HEK293 (cell line): ENCODE measurements at regions not wholly inside any gene's neighbourhood (a gene's known extent, or its start where the extent isn't known, plus 50 kb on each side); places are given as distances from the start of the nearest gene placed in this dataset.

Experiments used
- CTCF ChIA-PET: fragments of 350-600 bp; formaldehyde crosslinking; extraction: SDS; loops from one replicate; lab custom pipeline; 2021; ENCODE audit warnings: antibody characterized with exemption; lab: Yijun Ruan, JAX
- POLR2A ChIA-PET: fragments of 300-600 bp; formaldehyde crosslinking; extraction: SDS; loops from one replicate; lab custom pipeline; 2020; ENCODE audit warnings: antibody characterized with exemption, inconsistent platforms; lab: Yijun Ruan, JAX
- H3K27ac ChIP-seq: fragments of 200-500 bp; sonication (Bioruptor generic); 2 replicates; pipeline ENCODE4 v1.5.1; 2014; ENCODE audit warnings: low read depth, low read length, control low read depth, inconsistent platforms; ENCODE audit errors: extremely low read depth
- H3K36me3 ChIP-seq, 2 experiments: fragments of 200-500 bp in 1 of 2; sonication (Bioruptor generic) in 1 of 2; 1 replicate in 1 of 2; 2 replicates in 1 of 2; pipeline ENCODE4 v1.5.1; 2014 to 2017; ENCODE audit warnings: inconsistent platforms in 2 of 2, low read length in 2 of 2; ENCODE audit not compliant: control insufficient read depth in 2 of 2, insufficient read depth in 1 of 2
- H3K4me1 ChIP-seq: fragments of 200-500 bp; sonication (Bioruptor generic); 2 replicates; pipeline ENCODE4 v1.5.1; 2014; ENCODE audit warnings: mild to moderate bottlenecking, low read length, inconsistent platforms; ENCODE audit not compliant: control insufficient read depth, insufficient read depth
- H3K4me3 ChIP-seq: 2 replicates; pipeline ENCODE4 v1.5.1; 2011; ENCODE audit warnings: low read depth, mild to moderate bottlenecking, control low read depth, low read length, moderate library complexity
- H3K9me3 ChIP-seq: fragments of 200-500 bp; sonication (Bioruptor generic); 2 replicates; pipeline ENCODE4 v1.5.1; 2014; ENCODE audit warnings: low read depth, low read length, inconsistent platforms; ENCODE audit not compliant: control insufficient read depth, insufficient read depth
- AEBP2 ChIP-seq: fragments of 450-650 bp; formaldehyde crosslinking; IDR thresholded peaks from 2 replicates; pipeline ENCODE4 v1.5.1; 2016; ENCODE audit warnings: missing biosample characterization, missing genetic modification characterization, borderline replicate concordance
- EGR2 ChIP-seq: fragments of 450-650 bp; formaldehyde crosslinking; IDR thresholded peaks from 2 replicates; pipeline ENCODE4 v1.5.1; 2016; ENCODE audit warnings: low read depth, missing biosample characterization, missing genetic modification characterization
- KLF7 ChIP-seq: fragments of 450-650 bp; formaldehyde crosslinking; IDR thresholded peaks from 2 replicates; pipeline ENCODE4 v1.5.1; 2016; ENCODE audit warnings: missing biosample characterization, missing genetic modification characterization, borderline replicate concordance
- SCRT1 ChIP-seq: fragments of 450-650 bp; formaldehyde crosslinking; IDR thresholded peaks from 2 replicates; pipeline ENCODE4 v1.5.1; 2016; ENCODE audit warnings: missing biosample characterization, missing genetic modification characterization, borderline replicate concordance
- TSHZ1 ChIP-seq: fragments of 450-650 bp; formaldehyde crosslinking; IDR thresholded peaks from 2 replicates; pipeline ENCODE4 v1.5.1; 2016; ENCODE audit warnings: missing biosample characterization, missing genetic modification characterization, borderline replicate concordance
- YY1 ChIP-seq: fragments of 450-650 bp; formaldehyde crosslinking; IDR thresholded peaks from 2 replicates; pipeline ENCODE4 v1.5.1; 2018; ENCODE audit warnings: missing biosample characterization, missing genetic modification characterization
- YY2 ChIP-seq: fragments of 450-650 bp; formaldehyde crosslinking; IDR thresholded peaks from 2 replicates; pipeline ENCODE4 v1.5.1; 2016; ENCODE audit warnings: missing biosample characterization, missing genetic modification characterization
- ZBTB10 ChIP-seq: fragments of 450-650 bp; formaldehyde crosslinking; IDR thresholded peaks from 2 replicates; pipeline ENCODE4 v1.5.1; 2016; ENCODE audit warnings: missing biosample characterization, missing genetic modification characterization
- ZBTB7A ChIP-seq: fragments of 450-650 bp; formaldehyde crosslinking; IDR thresholded peaks from 2 replicates; pipeline ENCODE4 v1.5.1; 2016; ENCODE audit warnings: low read depth, missing biosample characterization, missing genetic modification characterization
- ZFHX2 ChIP-seq: fragments of 450-650 bp; formaldehyde crosslinking; conservative IDR thresholded peaks from 2 replicates; pipeline ENCODE4 v1.5.1; 2016; ENCODE audit warnings: missing biosample characterization, missing genetic modification characterization
- ZNF16 ChIP-seq: fragments of 450-650 bp; formaldehyde crosslinking; IDR thresholded peaks from 2 replicates; pipeline ENCODE4 v1.5.1; 2016; ENCODE audit warnings: low read depth, missing biosample characterization, missing genetic modification characterization
- ZNF184 ChIP-seq: fragments of 450-650 bp; IDR thresholded peaks from 2 replicates; pipeline ENCODE4 v1.5.1; 2018; ENCODE audit warnings: missing biosample characterization, mild to moderate bottlenecking, missing genetic modification characterization
- ZNF211 ChIP-seq: fragments of 450-650 bp; formaldehyde crosslinking; IDR thresholded peaks from 2 replicates; pipeline ENCODE4 v1.5.1; 2016; ENCODE audit warnings: low read depth, missing biosample characterization, missing genetic modification characterization
- ZNF311 ChIP-seq: fragments of 450-650 bp; formaldehyde crosslinking; IDR thresholded peaks from 2 replicates; pipeline ENCODE4 v1.5.1; 2017; ENCODE audit warnings: missing biosample characterization, missing genetic modification characterization, borderline replicate concordance
- ZNF404 ChIP-seq: fragments of 450-650 bp; formaldehyde crosslinking; IDR thresholded peaks from 2 replicates; pipeline ENCODE4 v1.5.1; 2017; ENCODE audit warnings: missing biosample characterization, missing genetic modification characterization
- ZNF433 ChIP-seq: fragments of 450-650 bp; formaldehyde crosslinking; IDR thresholded peaks from 2 replicates; pipeline ENCODE4 v1.5.1; 2016; ENCODE audit warnings: missing biosample characterization, missing genetic modification characterization, low read depth
- ZNF518A ChIP-seq: fragments of 450-650 bp; formaldehyde crosslinking; conservative IDR thresholded peaks from 2 replicates; pipeline ENCODE4 v1.5.1; 2016; ENCODE audit warnings: low read depth, missing biosample characterization, missing genetic modification characterization
- ZNF548 ChIP-seq: fragments of 450-650 bp; formaldehyde crosslinking; IDR thresholded peaks from 2 replicates; pipeline ENCODE4 v1.5.1; 2016; ENCODE audit warnings: missing biosample characterization, missing genetic modification characterization
- ZNF677 ChIP-seq: fragments of 450-650 bp; IDR thresholded peaks from 2 replicates; pipeline ENCODE4 v1.5.0; 2018; ENCODE audit warnings: missing biosample characterization, mild to moderate bottlenecking, missing genetic modification characterization, moderate library complexity

- ChIA-PET POLR2A (no interaction called here), CTCF (no interaction called here)
- H3K4me1 ChIP-seq: no peaks in the 10 kb centered on the region
Measured at GRCh38 chr3:34001990-34002389, 203.6 kb downstream of the PDCD6IP start.

GRCh38 chr3:34002569-34003100 is 204.2 kb downstream of the PDCD6IP start:
- H3K36me3 ChIP-seq: no peaks in the 10 kb centered on the region
- no peaks in the 10 kb centered on the region for H3K9me3 ChIP-seq
- H3K4me1 ChIP-seq: no peaks in the 10 kb centered on the region
- H3K27ac ChIP-seq: no peak overlapping the region
- ChIA-PET CTCF (no interaction called here), POLR2A (no interaction called here)
- no peak overlapping the region for H3K4me3 ChIP-seq
- TF ChIP-seq ZBTB10 (tag by site-specific recombination) (no peak), ZNF433 (tag by site-specific recombination) (no peak), KLF7 (no peak), ZNF677 (tag by site-specific recombination) (no peak), EGR2 (tag by site-specific recombination) (no peak), AEBP2 (tag by site-specific recombination) (no peak)

More at GRCh38 chr3:34001990-34002389, 203.6 kb downstream of the PDCD6IP start:
- no peaks in the 10 kb centered on the region for H3K36me3 ChIP-seq
- no peaks in the 10 kb centered on the region for H3K9me3 ChIP-seq
- H3K4me3 ChIP-seq: no peak overlapping the region
- TF ChIP-seq YY2 (tag by site-specific recombination): no peak
- no peak for TF ChIP-seq YY1 (tag by site-specific recombination)
- TF ChIP-seq ZNF211 (tag by site-specific recombination): no peak
- TF ChIP-seq ZNF184: no peak
- no peak for TF ChIP-seq ZNF518A (tag by site-specific recombination)
- TF ChIP-seq ZNF548: no peak
- no peak for TF ChIP-seq ZFHX2 (tag by site-specific recombination)
- TF ChIP-seq ZNF404: no peak
- TF ChIP-seq ZNF311 (tag by site-specific recombination): no peak
- TF ChIP-seq SCRT1 (tag by site-specific recombination): no peak
- TF ChIP-seq ZBTB7A (tag by site-specific recombination): no peak
- TF ChIP-seq TSHZ1 (tag by site-specific recombination): no peak
- TF ChIP-seq ZNF16 (tag by site-specific recombination): no peak
- TF ChIP-seq, all 188 proteins: peak for 0
- H3K27ac ChIP-seq: no peak overlapping the region
